ENCODE measurements at regions not wholly inside any gene's neighbourhood (a gene's known extent, or its start where the extent isn't known, plus 50 kb on each side); places are given as distances from the start of the nearest gene placed in this dataset.
A peak's percentile ranks its signal among the peaks of the same experiment; 100 is the strongest.

- peak overlapping the region; percentile 72 for H3K27ac ChIP-seq (replicated peaks)
- H3K27me3 ChIP-seq (ENCODE audit: insufficient read depth, poor library complexity, severe bottlenecking) = no peaks in the 10 kb centered on the region
- H3K4me3 ChIP-seq (replicated peaks; ENCODE audit: insufficient read depth, low read length) = no peak overlapping the region
- no peak for TF ChIP-seq SPI1 (IDR thresholded peaks at IDR 0.05; ENCODE audit: borderline replicate concordance, low read depth)
- TF ChIP-seq CTCF (IDR thresholded peaks at IDR 0.05; ENCODE audit: insufficient read depth, low read length) = no peak
- TF ChIP-seq GABPA (IDR thresholded peaks at IDR 0.05; ENCODE audit: low read depth) = no peak
- no peak for TF ChIP-seq POLR2AphosphoS5 (IDR thresholded peaks at IDR 0.05; ENCODE audit: low read depth)
- no peak for TF ChIP-seq REST (IDR thresholded peaks at IDR 0.05; ENCODE audit: insufficient replicate concordance, low read depth)
- no peak for DNase-seq (ENCODE audit: low read depth in 1 of 2, low spot score in 1 of 2)
Observed at GRCh38 chr15:70348226-70348543, 250.5 kb upstream of the TLE3 start.

- no peaks in the 10 kb centered on the region for H3K27me3 ChIP-seq (ENCODE audit: insufficient read depth, poor library complexity, severe bottlenecking)
- H3K4me3 ChIP-seq (replicated peaks; ENCODE audit: insufficient read depth, low read length) = no peak overlapping the region
- peak overlapping the region; percentile 72 for H3K27ac ChIP-seq (replicated peaks)
- no peak for TF ChIP-seq GABPA (IDR thresholded peaks at IDR 0.05; ENCODE audit: low read depth)
- peak; percentile 43; the same call in 1 of the 2 replicates for TF ChIP-seq SPI1 (IDR thresholded peaks at IDR 0.05; ENCODE audit: borderline replicate concordance, low read depth)
- no peak for DNase-seq (ENCODE audit: low read depth in 1 of 2, low spot score in 1 of 2)
Observed at GRCh38 chr15:70347321-70348225, 249.9 kb upstream of the TLE3 start.

GRCh38 chr15:70345251-70346019 lies 247.7 kb upstream of the TLE3 start:
- TF ChIP-seq REST (IDR thresholded peaks at IDR 0.05; ENCODE audit: insufficient replicate concordance, low read depth) (no peak), GABPA (IDR thresholded peaks at IDR 0.05; ENCODE audit: low read depth) (no peak), POLR2AphosphoS5 (IDR thresholded peaks at IDR 0.05; ENCODE audit: low read depth) (no peak), CTCF (IDR thresholded peaks at IDR 0.05; ENCODE audit: insufficient read depth, low read length) (no peak)
- Histone ChIP-seq H3K4me3 (replicated peaks; ENCODE audit: insufficient read depth, low read length) (no peak overlapping the region), H3K27me3 (ENCODE audit: insufficient read depth, poor library complexity, severe bottlenecking) (no peaks in the 10 kb centered on the region), H3K27ac (replicated peaks) (no peak overlapping the region)
- DNase-seq (ENCODE audit: low read depth in 1 of 2, low spot score in 1 of 2) = no peak

GRCh38 chr15:70344666-70345065 lies 246.9 kb upstream of the TLE3 start:
- TF ChIP-seq POLR2AphosphoS5 (IDR thresholded peaks at IDR 0.05; ENCODE audit: low read depth) (no peak), SPI1 (IDR thresholded peaks at IDR 0.05; ENCODE audit: borderline replicate concordance, low read depth) (no peak), REST (IDR thresholded peaks at IDR 0.05; ENCODE audit: insufficient replicate concordance, low read depth) (no peak), GABPA (IDR thresholded peaks at IDR 0.05; ENCODE audit: low read depth) (no peak), CTCF (IDR thresholded peaks at IDR 0.05; ENCODE audit: insufficient read depth, low read length) (no peak)

More at GRCh38 chr15:70344666-70345065, 246.9 kb upstream of the TLE3 start:
- DNase-seq (ENCODE audit: low read depth in 1 of 2, low spot score in 1 of 2) = no peak
- Histone ChIP-seq H3K4me3 (replicated peaks; ENCODE audit: insufficient read depth, low read length) (no peak overlapping the region), H3K27ac (replicated peaks) (no peak overlapping the region), H3K27me3 (ENCODE audit: insufficient read depth, poor library complexity, severe bottlenecking) (no peaks in the 10 kb centered on the region)
